B cell (primary cell): ENCODE measurements at regions not wholly inside any gene's neighbourhood (a gene's known extent, or its start where the extent isn't known, plus 50 kb on each side); places are given as distances from the start of the nearest gene placed in this dataset.

ENCODE experiments used
- ATAC-seq: fragments of 200-7000 bp; cut with Tn5 transposase; one replicate; pipeline ENCODE4 v1.10.0; 2021; ENCODE audit warnings: low read depth, mild to moderate bottlenecking, moderate number of reproducible peaks, moderate library complexity
- CTCF ChIA-PET: fragments of 350-600 bp; sonication (Branson Sonifier 250); formaldehyde crosslinking; loops from one replicate; lab custom pipeline; 2021; ENCODE audit warnings: antibody characterized with exemption, inconsistent platforms; lab: Charles Lee
- POLR2A ChIA-PET: fragments of 350-600 bp; sonication (Branson Sonifier 250); formaldehyde crosslinking; loops from one replicate; lab custom pipeline; 2021; ENCODE audit warnings: antibody characterized with exemption; lab: Charles Lee
- DNase-seq: peaks from one replicate; pipeline ENCODE4 v3.0.0; 2013
- H2AFZ ChIP-seq: 2 replicates; pipeline ENCODE4 v1.6.1; 2012; ENCODE audit warnings: mild to moderate bottlenecking, low read depth, low read length; ENCODE audit not compliant: insufficient read depth, poor library complexity, severe bottlenecking
- H3K27ac ChIP-seq, 2 donors: 1 replicate in 1 of 2; 2 replicates in 1 of 2; pipeline ENCODE4 v1.5.1; 2012 to 2013; ENCODE audit warnings: low read length in 2 of 2, mild to moderate bottlenecking in 2 of 2, moderate library complexity in 1 of 2
- H3K27me3 ChIP-seq, 4 experiments: fragments of 200-600 bp in 1 of 4; sonication (generic) in 1 of 4; replicated peaks in 1 of 4; 1 replicate in 2 of 4; 2 replicates in 2 of 4; pipeline versions ENCODE4 v1.6.1 to v1.7.0; 2013 to 2016; ENCODE audit warnings: low read length in 3 of 4, mild to moderate bottlenecking in 2 of 4, mixed read lengths in 1 of 4, moderate library complexity in 1 of 4; ENCODE audit not compliant: insufficient read depth in 4 of 4, control insufficient read depth in 3 of 4; ENCODE audit errors: control extremely low read depth in 1 of 4
- H3K36me3 ChIP-seq, 2 experiments: replicated peaks in 1 of 2; 1 replicate in 1 of 2; 2 replicates in 1 of 2; pipeline versions ENCODE4 v1.6.1 to v1.7.1; 2013; ENCODE audit warnings: low read length in 1 of 2; ENCODE audit not compliant: insufficient read depth in 2 of 2, control insufficient read depth in 1 of 2; ENCODE audit errors: control extremely low read depth in 1 of 2, extremely low read depth in 1 of 2
- H3K4me1 ChIP-seq, 2 donors: fragments of 200-600 bp in 1 of 2; sonication (generic) in 1 of 2; 1 replicate in 1 of 2; 2 replicates in 1 of 2; pipeline versions ENCODE4 v1.5.1 to v1.6.1; 2013 to 2017; ENCODE audit warnings: low read length in 2 of 2; ENCODE audit not compliant: control insufficient read depth in 2 of 2, insufficient read depth in 2 of 2
- H3K4me2 ChIP-seq: replicated peaks from 2 replicates; pipeline ENCODE3; 2012; ENCODE audit warnings: mild to moderate bottlenecking, low read depth, low read length; ENCODE audit not compliant: poor library complexity, severe bottlenecking
- H3K4me3 ChIP-seq, 5 experiments: fragments of 200-600 bp in 1 of 5; sonication (generic) in 1 of 5; 1 replicate in 3 of 5; 2 replicates in 2 of 5; pipeline versions ENCODE4 v1.5.1 to v1.7.0; 2011 to 2016; ENCODE audit warnings: low read length in 4 of 5, mild to moderate bottlenecking in 4 of 5, low read depth in 2 of 5, control low read depth in 1 of 5, moderate library complexity in 1 of 5; ENCODE audit not compliant: insufficient read depth in 1 of 5; ENCODE audit errors: control extremely low read depth in 1 of 5, extremely low read depth in 1 of 5
- H3K79me2 ChIP-seq: fragments of 200-600 bp; sonication (generic); one replicate; pipeline ENCODE4 v1.6.0; 2016; ENCODE audit warnings: low read length; ENCODE audit not compliant: control insufficient read depth, insufficient read depth
- H3K9ac ChIP-seq: fragments of 200-600 bp; sonication (generic); 2 replicates; pipeline ENCODE4 v1.6.1; 2017; ENCODE audit warnings: mild to moderate bottlenecking, low read length, moderate library complexity
- H3K9me3 ChIP-seq, 3 donors: one replicate each; pipeline versions ENCODE4 v1.6.1 to v1.7.1; 2013; ENCODE audit warnings: low read length in 2 of 3; ENCODE audit not compliant: control insufficient read depth in 2 of 3, insufficient read depth in 1 of 3; ENCODE audit errors: control extremely low read depth in 1 of 3
- H4K20me1 ChIP-seq: 2 replicates; pipeline ENCODE4 v1.6.0; 2012; ENCODE audit warnings: mild to moderate bottlenecking, low read length; ENCODE audit not compliant: insufficient read depth, control insufficient read depth, poor library complexity, severe bottlenecking
- H3K27ac Mint-ChIP-seq: one replicate; pipeline ENCODE4 v1.8.0; 2021; ENCODE audit warnings: mixed read lengths
- H3K27me3 Mint-ChIP-seq: one replicate; pipeline ENCODE4 v1.8.0; 2021; ENCODE audit warnings: mixed read lengths
- H3K4me1 Mint-ChIP-seq: one replicate; pipeline ENCODE4 v1.8.0; 2021; ENCODE audit warnings: mixed read lengths
- H3K4me3 Mint-ChIP-seq: one replicate; pipeline ENCODE4 v1.8.0; 2021; ENCODE audit warnings: mixed read lengths
- H3K9me3 Mint-ChIP-seq: one replicate; pipeline ENCODE4 v1.8.0; 2022; ENCODE audit warnings: mixed read lengths; ENCODE audit not compliant: insufficient read depth
- EZH2 ChIP-seq: IDR thresholded peaks from 2 replicates; pipeline ENCODE4 v1.6.1; 2012; ENCODE audit warnings: borderline replicate concordance, low read depth, mild to moderate bottlenecking, moderate library complexity, low read length; ENCODE audit not compliant: insufficient read depth, poor library complexity, severe bottlenecking
- WGBS: methylation state at CpG from one replicate; pipeline ENCODE4 v1.1.5; 2013; ENCODE audit warnings: missing lambda C conversion rate; ENCODE audit not compliant: insufficient coverage; 5-methylcytosine and 5-hydroxymethylcytosine counted together
- intact Hi-C: fragments of 100-400 bp; cut with micrococcal nuclease; formaldehyde crosslinking; loops from one replicate; pipeline ENCODE4 v1.10.0; 2022
- TF ChIP-seq, protein P1 (sequence below): fragments of 200-600 bp; IDR thresholded peaks from one replicate; pipeline ENCODE4 v1.8.0; 2022; ENCODE audit warnings: antibody characterized with exemption, mild to moderate bottlenecking

DNA sequence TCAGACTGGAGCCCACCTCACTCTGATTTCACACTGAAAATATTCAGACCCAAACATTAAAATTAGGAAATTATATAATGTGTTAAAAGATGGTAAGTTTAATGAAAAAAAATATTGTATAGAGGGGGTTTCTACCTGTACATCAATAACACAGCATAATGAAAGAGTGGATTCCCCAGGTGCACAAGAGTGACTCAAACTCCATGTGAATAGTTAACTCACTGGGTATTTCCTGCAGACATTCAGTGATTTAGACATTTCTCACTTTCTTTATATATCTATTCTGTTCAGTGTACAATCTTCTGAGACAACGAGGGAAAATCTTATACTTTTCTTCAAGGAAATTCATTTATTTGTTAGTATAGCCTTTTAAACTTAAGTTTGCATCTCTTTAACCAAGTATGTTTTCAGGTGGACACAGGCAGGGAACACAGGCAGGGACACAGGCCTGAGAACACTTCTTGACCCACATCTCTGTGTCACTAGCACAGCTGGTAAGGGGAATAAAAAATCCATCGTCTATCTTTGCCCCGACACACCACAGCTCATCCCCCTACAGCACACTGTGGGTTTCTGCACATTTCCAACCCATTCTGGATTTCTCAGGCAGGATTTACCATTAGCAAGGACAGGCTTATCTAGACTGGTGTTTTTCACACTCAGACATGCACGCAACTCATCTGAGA is 525.5 kb upstream of the BOD1L1 start:
- H3K36me3 ChIP-seq = no peaks in the 10 kb centered on the region
- H4K20me1 ChIP-seq = no peaks in the 10 kb centered on the region
- H2AFZ ChIP-seq = no peak overlapping the region
- H3K27ac ChIP-seq = no peak overlapping the region
- peaks cover 11 to 21% of the 10 kb centered on the region in 2 donors for H3K4me1 ChIP-seq
- no peak for ATAC-seq
- POLR2A ChIA-PET = no interaction called here
- Mint-ChIP-seq H3K4me1 (peaks cover 30% of the 10 kb centered on the region), H3K4me3 (no peak overlapping the region), H3K9me3 (no peaks in the 10 kb centered on the region), H3K27ac (no peak overlapping the region), H3K27me3 (no peaks in the 10 kb centered on the region)
- no peak overlapping the region for H3K4me3 ChIP-seq
- H3K9ac ChIP-seq = no peak overlapping the region
- 80% methylated on average over 3 of the region's 4 CpGs for WGBS
- H3K4me2 ChIP-seq = no peak overlapping the region
- intact Hi-C loops = no loop called here
- no peaks in the 10 kb centered on the region for H3K27me3 ChIP-seq
- H3K79me2 ChIP-seq = no peaks in the 10 kb centered on the region
- DNase-seq = no peak
- TF ChIP-seq, protein P1, sequence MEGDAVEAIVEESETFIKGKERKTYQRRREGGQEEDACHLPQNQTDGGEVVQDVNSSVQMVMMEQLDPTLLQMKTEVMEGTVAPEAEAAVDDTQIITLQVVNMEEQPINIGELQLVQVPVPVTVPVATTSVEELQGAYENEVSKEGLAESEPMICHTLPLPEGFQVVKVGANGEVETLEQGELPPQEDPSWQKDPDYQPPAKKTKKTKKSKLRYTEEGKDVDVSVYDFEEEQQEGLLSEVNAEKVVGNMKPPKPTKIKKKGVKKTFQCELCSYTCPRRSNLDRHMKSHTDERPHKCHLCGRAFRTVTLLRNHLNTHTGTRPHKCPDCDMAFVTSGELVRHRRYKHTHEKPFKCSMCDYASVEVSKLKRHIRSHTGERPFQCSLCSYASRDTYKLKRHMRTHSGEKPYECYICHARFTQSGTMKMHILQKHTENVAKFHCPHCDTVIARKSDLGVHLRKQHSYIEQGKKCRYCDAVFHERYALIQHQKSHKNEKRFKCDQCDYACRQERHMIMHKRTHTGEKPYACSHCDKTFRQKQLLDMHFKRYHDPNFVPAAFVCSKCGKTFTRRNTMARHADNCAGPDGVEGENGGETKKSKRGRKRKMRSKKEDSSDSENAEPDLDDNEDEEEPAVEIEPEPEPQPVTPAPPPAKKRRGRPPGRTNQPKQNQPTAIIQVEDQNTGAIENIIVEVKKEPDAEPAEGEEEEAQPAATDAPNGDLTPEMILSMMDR = no peak
- no peak for TF ChIP-seq EZH2
- no peaks in the 10 kb centered on the region for H3K9me3 ChIP-seq
- CTCF ChIA-PET = no interaction called here

- H3K27me3 Mint-ChIP-seq = no peaks in the 10 kb centered on the region
- no peaks in the 10 kb centered on the region for H3K27me3 ChIP-seq
- H3K79me2 ChIP-seq = no peaks in the 10 kb centered on the region
- ATAC-seq (no peak), DNase-seq (no peak)
- peaks cover 0 to 5% of the 10 kb centered on the region in 2 donors for H3K4me1 ChIP-seq
- no peak overlapping the region for H3K4me2 ChIP-seq
- no peak overlapping the region for H3K4me3 ChIP-seq
- no peak overlapping the region for H3K27ac Mint-ChIP-seq
- TF ChIP-seq, protein P1 = no peak
- TF ChIP-seq EZH2 = no peak
- peaks cover 15% of the 10 kb centered on the region for H3K4me1 Mint-ChIP-seq
- H3K27ac ChIP-seq = no peak overlapping the region
- H3K9me3 Mint-ChIP-seq = no peaks in the 10 kb centered on the region
- intact Hi-C loops = no loop called here
- WGBS = 83% methylated on average over 1 of the region's 3 CpGs
- H4K20me1 ChIP-seq = no peaks in the 10 kb centered on the region
- H3K9ac ChIP-seq = no peak overlapping the region
- H3K4me3 Mint-ChIP-seq = no peak overlapping the region
- no peak overlapping the region for H2AFZ ChIP-seq
- peaks cover 0 to 1% (median 0%) of the 10 kb centered on the region in 3 donors for H3K9me3 ChIP-seq
- no peaks in the 10 kb centered on the region for H3K36me3 ChIP-seq
- ChIA-PET POLR2A (no interaction called here), CTCF (no interaction called here)
Observed at GRCh38 chr4:14155803-14156202, 528.3 kb upstream of the BOD1L1 start.
